B cell (primary cell): ENCODE measurements at regions not wholly inside any gene's neighbourhood (a gene's known extent, or its start where the extent isn't known, plus 50 kb on each side); places are given as distances from the start of the nearest gene placed in this dataset.

Experiments
- ATAC-seq: fragments of 200-7000 bp; cut with Tn5 transposase; one replicate; pipeline ENCODE4 v1.10.0; 2021; ENCODE audit warnings: low read depth, mild to moderate bottlenecking, moderate number of reproducible peaks, moderate library complexity
- CTCF ChIA-PET: fragments of 350-600 bp; sonication (Branson Sonifier 250); formaldehyde crosslinking; loops from one replicate; lab custom pipeline; 2021; ENCODE audit warnings: antibody characterized with exemption, inconsistent platforms; lab: Charles Lee
- POLR2A ChIA-PET: fragments of 350-600 bp; sonication (Branson Sonifier 250); formaldehyde crosslinking; loops from one replicate; lab custom pipeline; 2021; ENCODE audit warnings: antibody characterized with exemption; lab: Charles Lee
- DNase-seq: peaks from one replicate; pipeline ENCODE4 v3.0.0; 2013
- H2AFZ ChIP-seq: 2 replicates; pipeline ENCODE4 v1.6.1; 2012; ENCODE audit warnings: mild to moderate bottlenecking, low read depth, low read length; ENCODE audit not compliant: insufficient read depth, poor library complexity, severe bottlenecking
- H3K27ac ChIP-seq, 2 donors: 1 replicate in 1 of 2; 2 replicates in 1 of 2; pipeline ENCODE4 v1.5.1; 2012 to 2013; ENCODE audit warnings: low read length in 2 of 2, mild to moderate bottlenecking in 2 of 2, moderate library complexity in 1 of 2
- H3K27me3 ChIP-seq, 4 experiments: fragments of 200-600 bp in 1 of 4; sonication (generic) in 1 of 4; replicated peaks in 1 of 4; 1 replicate in 2 of 4; 2 replicates in 2 of 4; pipeline versions ENCODE4 v1.6.1 to v1.7.0; 2013 to 2016; ENCODE audit warnings: low read length in 3 of 4, mild to moderate bottlenecking in 2 of 4, mixed read lengths in 1 of 4, moderate library complexity in 1 of 4; ENCODE audit not compliant: insufficient read depth in 4 of 4, control insufficient read depth in 3 of 4; ENCODE audit errors: control extremely low read depth in 1 of 4
- H3K36me3 ChIP-seq, 2 experiments: replicated peaks in 1 of 2; 1 replicate in 1 of 2; 2 replicates in 1 of 2; pipeline versions ENCODE4 v1.6.1 to v1.7.1; 2013; ENCODE audit warnings: low read length in 1 of 2; ENCODE audit not compliant: insufficient read depth in 2 of 2, control insufficient read depth in 1 of 2; ENCODE audit errors: control extremely low read depth in 1 of 2, extremely low read depth in 1 of 2
- H3K4me1 ChIP-seq, 2 donors: fragments of 200-600 bp in 1 of 2; sonication (generic) in 1 of 2; 1 replicate in 1 of 2; 2 replicates in 1 of 2; pipeline versions ENCODE4 v1.5.1 to v1.6.1; 2013 to 2017; ENCODE audit warnings: low read length in 2 of 2; ENCODE audit not compliant: control insufficient read depth in 2 of 2, insufficient read depth in 2 of 2
- H3K4me2 ChIP-seq: replicated peaks from 2 replicates; pipeline ENCODE3; 2012; ENCODE audit warnings: mild to moderate bottlenecking, low read depth, low read length; ENCODE audit not compliant: poor library complexity, severe bottlenecking
- H3K4me3 ChIP-seq, 5 experiments: fragments of 200-600 bp in 1 of 5; sonication (generic) in 1 of 5; 1 replicate in 3 of 5; 2 replicates in 2 of 5; pipeline versions ENCODE4 v1.5.1 to v1.7.0; 2011 to 2016; ENCODE audit warnings: low read length in 4 of 5, mild to moderate bottlenecking in 4 of 5, low read depth in 2 of 5, control low read depth in 1 of 5, moderate library complexity in 1 of 5; ENCODE audit not compliant: insufficient read depth in 1 of 5; ENCODE audit errors: control extremely low read depth in 1 of 5, extremely low read depth in 1 of 5
- H3K79me2 ChIP-seq: fragments of 200-600 bp; sonication (generic); one replicate; pipeline ENCODE4 v1.6.0; 2016; ENCODE audit warnings: low read length; ENCODE audit not compliant: control insufficient read depth, insufficient read depth
- H3K9ac ChIP-seq: fragments of 200-600 bp; sonication (generic); 2 replicates; pipeline ENCODE4 v1.6.1; 2017; ENCODE audit warnings: mild to moderate bottlenecking, low read length, moderate library complexity
- H3K9me3 ChIP-seq, 3 donors: one replicate each; pipeline versions ENCODE4 v1.6.1 to v1.7.1; 2013; ENCODE audit warnings: low read length in 2 of 3; ENCODE audit not compliant: control insufficient read depth in 2 of 3, insufficient read depth in 1 of 3; ENCODE audit errors: control extremely low read depth in 1 of 3
- H4K20me1 ChIP-seq: 2 replicates; pipeline ENCODE4 v1.6.0; 2012; ENCODE audit warnings: mild to moderate bottlenecking, low read length; ENCODE audit not compliant: insufficient read depth, control insufficient read depth, poor library complexity, severe bottlenecking
- H3K27ac Mint-ChIP-seq: one replicate; pipeline ENCODE4 v1.8.0; 2021; ENCODE audit warnings: mixed read lengths
- H3K27me3 Mint-ChIP-seq: one replicate; pipeline ENCODE4 v1.8.0; 2021; ENCODE audit warnings: mixed read lengths
- H3K4me1 Mint-ChIP-seq: one replicate; pipeline ENCODE4 v1.8.0; 2021; ENCODE audit warnings: mixed read lengths
- H3K4me3 Mint-ChIP-seq: one replicate; pipeline ENCODE4 v1.8.0; 2021; ENCODE audit warnings: mixed read lengths
- H3K9me3 Mint-ChIP-seq: one replicate; pipeline ENCODE4 v1.8.0; 2022; ENCODE audit warnings: mixed read lengths; ENCODE audit not compliant: insufficient read depth
- EZH2 ChIP-seq: IDR thresholded peaks from 2 replicates; pipeline ENCODE4 v1.6.1; 2012; ENCODE audit warnings: borderline replicate concordance, low read depth, mild to moderate bottlenecking, moderate library complexity, low read length; ENCODE audit not compliant: insufficient read depth, poor library complexity, severe bottlenecking
- WGBS: methylation state at CpG from one replicate; pipeline ENCODE4 v1.1.5; 2013; ENCODE audit warnings: missing lambda C conversion rate; ENCODE audit not compliant: insufficient coverage; 5-methylcytosine and 5-hydroxymethylcytosine counted together
- intact Hi-C: fragments of 100-400 bp; cut with micrococcal nuclease; formaldehyde crosslinking; loops from one replicate; pipeline ENCODE4 v1.10.0; 2022
- TF ChIP-seq, protein P1 (sequence below): fragments of 200-600 bp; IDR thresholded peaks from one replicate; pipeline ENCODE4 v1.8.0; 2022; ENCODE audit warnings: antibody characterized with exemption, mild to moderate bottlenecking

DNA sequence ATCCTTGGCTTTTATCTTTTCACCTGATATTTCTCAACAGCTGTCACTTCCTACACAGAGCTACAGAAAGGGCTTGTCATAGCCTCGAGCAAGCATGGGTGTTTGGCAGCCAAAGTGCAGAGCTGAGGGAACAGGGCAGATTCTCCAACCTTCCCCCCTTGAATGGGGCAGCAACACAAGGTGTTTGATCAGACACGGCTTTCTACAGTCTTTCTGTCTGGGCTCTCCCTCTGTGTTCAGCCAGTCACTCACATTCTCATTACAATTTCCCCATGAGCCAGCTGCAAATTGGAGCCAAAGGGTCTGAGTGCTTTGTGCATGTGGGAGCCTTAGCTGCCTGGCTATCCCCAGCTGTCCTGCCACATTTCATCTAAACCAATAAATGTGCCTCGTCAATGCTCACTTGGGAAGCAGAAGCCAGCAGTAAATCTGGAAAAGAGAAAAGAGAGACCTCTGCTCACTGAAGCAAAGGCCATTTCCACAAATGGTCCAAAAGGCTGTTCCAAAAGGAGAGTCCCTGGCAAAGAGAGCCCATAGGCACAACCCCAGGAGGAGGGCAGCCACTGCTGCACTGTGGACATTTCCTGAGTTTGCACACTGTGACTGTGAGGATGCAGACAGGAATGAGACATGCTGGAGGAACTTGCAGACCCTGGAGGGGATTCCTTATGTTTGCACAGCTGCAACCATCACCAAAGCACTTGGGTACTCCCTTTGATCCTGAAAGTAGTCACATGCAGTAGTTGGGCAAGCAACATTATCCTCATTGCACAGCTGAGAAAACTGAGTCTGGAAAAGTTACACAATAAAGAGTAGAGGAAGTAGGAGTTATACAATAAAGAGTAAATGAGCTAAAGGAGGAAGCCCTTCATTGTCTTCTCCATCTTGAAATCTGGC, 186.8 kb downstream of the FAM181B start:
- no peak for DNase-seq
- intact Hi-C loops = no loop called here
- no peak overlapping the region for H3K27ac Mint-ChIP-seq
- no peak for TF ChIP-seq EZH2
- TF ChIP-seq, protein P1, sequence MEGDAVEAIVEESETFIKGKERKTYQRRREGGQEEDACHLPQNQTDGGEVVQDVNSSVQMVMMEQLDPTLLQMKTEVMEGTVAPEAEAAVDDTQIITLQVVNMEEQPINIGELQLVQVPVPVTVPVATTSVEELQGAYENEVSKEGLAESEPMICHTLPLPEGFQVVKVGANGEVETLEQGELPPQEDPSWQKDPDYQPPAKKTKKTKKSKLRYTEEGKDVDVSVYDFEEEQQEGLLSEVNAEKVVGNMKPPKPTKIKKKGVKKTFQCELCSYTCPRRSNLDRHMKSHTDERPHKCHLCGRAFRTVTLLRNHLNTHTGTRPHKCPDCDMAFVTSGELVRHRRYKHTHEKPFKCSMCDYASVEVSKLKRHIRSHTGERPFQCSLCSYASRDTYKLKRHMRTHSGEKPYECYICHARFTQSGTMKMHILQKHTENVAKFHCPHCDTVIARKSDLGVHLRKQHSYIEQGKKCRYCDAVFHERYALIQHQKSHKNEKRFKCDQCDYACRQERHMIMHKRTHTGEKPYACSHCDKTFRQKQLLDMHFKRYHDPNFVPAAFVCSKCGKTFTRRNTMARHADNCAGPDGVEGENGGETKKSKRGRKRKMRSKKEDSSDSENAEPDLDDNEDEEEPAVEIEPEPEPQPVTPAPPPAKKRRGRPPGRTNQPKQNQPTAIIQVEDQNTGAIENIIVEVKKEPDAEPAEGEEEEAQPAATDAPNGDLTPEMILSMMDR = no peak
- H3K4me2 ChIP-seq = no peak overlapping the region
- H3K4me3 ChIP-seq = no peak overlapping the region
- H3K9ac ChIP-seq = no peak overlapping the region
- H4K20me1 ChIP-seq = no peaks in the 10 kb centered on the region
- peaks cover 2 to 7% (median 2%) of the 10 kb centered on the region in 3 donors for H3K9me3 ChIP-seq
- no peak overlapping the region for H3K4me3 Mint-ChIP-seq
- H3K36me3 ChIP-seq = no peaks in the 10 kb centered on the region
- H2AFZ ChIP-seq = no peak overlapping the region
- 40% methylated on average over 1 of the region's 3 CpGs for WGBS
- H3K79me2 ChIP-seq = no peaks in the 10 kb centered on the region
- H3K27me3 Mint-ChIP-seq = peaks cover 13% of the 10 kb centered on the region
- H3K27ac ChIP-seq = no peak overlapping the region
- no peaks in the 10 kb centered on the region for H3K27me3 ChIP-seq
- POLR2A ChIA-PET = no interaction called here
- H3K4me1 ChIP-seq = peaks cover 3% of the 10 kb centered on the region in 2 donors
- H3K9me3 Mint-ChIP-seq = no peaks in the 10 kb centered on the region
- CTCF ChIA-PET = no interaction called here
- ATAC-seq = no peak
- H3K4me1 Mint-ChIP-seq = peaks cover 7% of the 10 kb centered on the region

- no peak for ATAC-seq
- no peaks in the 10 kb centered on the region for H3K27me3 ChIP-seq
- no peak overlapping the region for H2AFZ ChIP-seq
- no peaks in the 10 kb centered on the region for H4K20me1 ChIP-seq
- CTCF ChIA-PET = no interaction called here
- no peak overlapping the region for H3K27ac Mint-ChIP-seq
- peaks cover 10% of the 10 kb centered on the region for H3K27me3 Mint-ChIP-seq
- H3K79me2 ChIP-seq = no peaks in the 10 kb centered on the region
- H3K36me3 ChIP-seq = no peaks in the 10 kb centered on the region
- TF ChIP-seq, protein P1 = no peak
- no peak for TF ChIP-seq EZH2
- H3K27ac ChIP-seq = no peak overlapping the region
- no peak overlapping the region for H3K4me2 ChIP-seq
- POLR2A ChIA-PET = no interaction called here
- H3K4me3 ChIP-seq = no peak overlapping the region
- DNase-seq = peak; percentile 34
- H3K9ac ChIP-seq = no peak overlapping the region
- no peak overlapping the region for H3K4me3 Mint-ChIP-seq
- H3K9me3 ChIP-seq = no peaks in the 10 kb centered on the region
- peaks cover 5 to 6% of the 10 kb centered on the region in 2 donors for H3K4me1 ChIP-seq
- intact Hi-C loops = no loop called here
- H3K9me3 Mint-ChIP-seq = no peaks in the 10 kb centered on the region
- H3K4me1 Mint-ChIP-seq = no peaks in the 10 kb centered on the region
Measured at GRCh38 chr11:82539669-82540068, 194.0 kb downstream of the FAM181B start.
